HG03097 (cell line): ENCODE measurements at regions not wholly inside any gene's neighbourhood (a gene's known extent, or its start where the extent isn't known, plus 50 kb on each side); places are given as distances from the start of the nearest gene placed in this dataset.

Source experiments
- ATAC-seq: cut with Tn5 transposase; IDR thresholded peaks from one replicate; pipeline ENCODE4 v1.9.1; 2021; ENCODE audit not compliant: unreplicated experiment, low FRiP score

- ATAC-seq, result no peak
Measured at GRCh38 chr6:21457647-21458046, 135.9 kb upstream of the SOX4 start.

DNA sequence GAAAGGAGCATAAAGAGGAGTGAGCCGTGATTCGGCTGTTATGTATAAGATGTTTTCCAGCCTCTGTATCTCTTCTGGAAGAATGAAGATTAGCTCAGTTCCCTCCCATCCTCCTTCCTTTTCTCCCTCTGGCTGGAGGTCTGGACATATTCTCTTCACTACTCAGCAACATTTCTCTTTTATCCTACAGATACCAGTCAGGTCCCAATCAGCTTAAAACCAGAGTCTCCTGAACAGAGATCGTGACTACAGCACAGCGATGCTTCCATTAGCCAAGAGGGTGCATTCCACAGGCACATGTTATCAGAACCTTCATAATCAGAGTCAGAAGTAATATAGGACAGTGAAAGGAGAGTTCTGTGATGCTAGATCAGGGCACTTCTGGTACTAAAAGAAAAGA, 133.9 kb upstream of the SOX4 start:
- ATAC-seq, result no peak

GRCh38 chr6:21461844-21462518, 131.6 kb upstream of the SOX4 start:
- no peak for ATAC-seq

- ATAC-seq, result no peak
Measured at GRCh38 chr6:21462519-21462852, 131.1 kb upstream of the SOX4 start.

GRCh38 chr6:21467091-21467490, 126.5 kb upstream of the SOX4 start:
- no peak for ATAC-seq

DNA sequence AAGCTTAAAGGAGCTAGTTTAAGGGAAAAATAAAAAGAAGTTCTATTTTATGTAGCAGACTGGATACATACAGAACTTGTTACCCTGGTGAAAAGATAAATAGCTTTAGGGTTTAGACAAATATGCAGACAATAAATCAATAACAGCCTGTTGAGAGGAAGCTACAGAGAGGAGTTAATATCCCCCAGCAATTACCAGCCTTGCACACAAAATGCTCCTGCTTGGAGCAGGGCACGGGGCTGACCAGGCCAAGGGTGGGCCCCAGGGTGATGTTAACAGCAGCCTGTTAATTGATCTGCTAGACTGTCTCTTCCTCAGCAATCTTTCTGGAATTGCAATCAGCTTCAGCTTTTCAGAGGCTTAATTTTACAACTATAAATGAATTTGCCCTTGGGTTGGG, 125.1 kb upstream of the SOX4 start:
- ATAC-seq, result no peak

- ATAC-seq, result no peak
Measured at GRCh38 chr6:21469213-21469612, 124.3 kb upstream of the SOX4 start.

DNA sequence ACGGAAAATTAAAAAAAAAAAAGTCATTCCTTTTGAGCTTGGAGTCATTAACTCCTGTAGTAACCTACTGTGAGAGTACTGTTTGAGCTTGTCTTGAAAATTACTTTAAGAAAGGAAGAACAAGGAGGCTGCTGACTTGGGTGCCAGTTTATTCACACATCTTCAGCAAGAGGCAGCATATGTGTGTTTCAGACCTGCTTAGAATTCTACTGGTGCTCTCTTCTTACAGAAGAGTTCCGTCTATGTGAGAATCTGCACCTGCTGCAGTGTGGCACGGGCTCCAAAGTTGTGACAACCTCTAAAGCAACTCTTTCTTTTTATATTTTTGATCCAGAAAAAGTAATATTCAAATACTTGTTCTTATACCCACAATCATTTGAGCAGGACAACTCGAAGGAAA, 117.4 kb upstream of the SOX4 start:
- ATAC-seq, result no peak

- ATAC-seq, result no peak
Measured at GRCh38 chr6:21478411-21478810, 115.1 kb upstream of the SOX4 start.

- no peak for ATAC-seq
Measured at GRCh38 chr6:21478883-21479539, 114.5 kb upstream of the SOX4 start.

DNA sequence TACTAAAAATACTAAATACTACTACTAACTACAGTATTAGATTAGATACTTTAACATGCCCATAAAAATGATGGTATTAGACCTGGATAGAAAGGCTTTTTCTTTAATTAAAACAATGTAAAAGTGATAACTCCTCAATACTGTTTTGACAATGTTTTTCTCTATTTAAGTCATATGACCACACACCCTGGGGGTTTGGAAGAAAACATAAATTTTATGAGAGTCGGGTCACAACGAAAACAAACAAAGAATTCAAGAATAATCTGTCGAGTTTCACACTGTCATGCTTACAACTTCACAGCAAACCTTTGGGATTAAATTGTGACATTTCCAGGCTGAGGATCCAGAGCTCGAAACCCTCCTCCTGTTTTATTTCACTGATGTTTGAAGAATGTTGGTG, 107.4 kb upstream of the SOX4 start:
- ATAC-seq, result no peak

DNA sequence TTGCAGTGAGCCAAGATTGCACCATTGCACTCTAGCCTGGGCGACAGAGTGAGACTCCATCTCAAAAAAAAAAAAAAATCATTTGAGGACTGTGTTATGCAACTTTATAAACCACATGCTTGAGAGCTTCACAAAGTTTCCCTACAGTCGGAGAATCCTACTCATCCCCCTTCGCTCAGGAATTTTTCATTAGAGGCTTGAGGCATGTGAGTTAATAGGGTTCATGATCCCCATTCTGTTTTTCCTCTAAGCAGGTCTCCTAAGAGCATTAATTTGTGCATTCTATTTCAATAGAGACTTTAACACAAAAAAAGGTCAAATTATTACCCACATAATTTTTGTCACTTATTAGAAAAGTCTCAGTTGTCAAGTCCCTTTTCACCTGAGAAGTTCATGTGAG, 103.7 kb upstream of the SOX4 start:
- ATAC-seq, result no peak

DNA sequence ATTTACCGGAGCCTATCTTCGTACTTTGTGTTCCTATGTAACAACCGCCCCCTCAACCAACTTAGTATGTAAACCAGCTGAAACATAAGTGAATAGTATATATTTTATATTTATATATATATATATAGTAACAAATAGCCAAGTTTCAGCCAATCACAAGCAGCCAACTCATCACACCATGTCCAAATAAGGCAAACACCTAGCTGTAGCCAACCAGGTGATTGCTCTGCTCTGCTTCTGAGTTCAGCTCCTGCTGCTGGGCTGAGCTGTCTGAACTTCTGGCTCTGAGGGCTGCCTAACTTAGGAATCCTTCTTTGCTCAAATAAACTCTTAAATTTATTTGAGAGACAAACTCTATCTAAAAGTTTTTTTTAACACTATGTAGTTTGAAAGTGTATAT, 101.6 kb upstream of the SOX4 start:
- ATAC-seq, result no peak

DNA sequence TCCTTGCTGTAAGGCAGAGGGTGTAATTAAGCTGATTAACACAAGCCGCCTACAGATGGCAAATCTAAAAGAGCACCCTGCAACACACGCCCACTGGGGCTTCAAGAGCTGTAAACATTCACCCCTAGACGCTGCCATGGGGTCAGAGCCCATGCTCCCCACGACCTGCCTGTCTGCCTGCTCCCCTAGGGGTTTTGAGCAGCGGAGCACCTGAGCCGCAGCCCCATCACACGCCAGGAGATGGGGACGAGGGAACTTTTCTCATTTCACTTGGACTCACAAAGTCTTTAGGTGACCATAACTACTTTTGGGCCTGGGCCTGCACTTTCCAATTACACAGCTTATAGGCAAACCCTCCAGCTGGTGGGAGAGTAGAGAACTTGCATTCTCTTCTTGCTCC, 99.0 kb upstream of the SOX4 start:
- no peak for ATAC-seq

DNA sequence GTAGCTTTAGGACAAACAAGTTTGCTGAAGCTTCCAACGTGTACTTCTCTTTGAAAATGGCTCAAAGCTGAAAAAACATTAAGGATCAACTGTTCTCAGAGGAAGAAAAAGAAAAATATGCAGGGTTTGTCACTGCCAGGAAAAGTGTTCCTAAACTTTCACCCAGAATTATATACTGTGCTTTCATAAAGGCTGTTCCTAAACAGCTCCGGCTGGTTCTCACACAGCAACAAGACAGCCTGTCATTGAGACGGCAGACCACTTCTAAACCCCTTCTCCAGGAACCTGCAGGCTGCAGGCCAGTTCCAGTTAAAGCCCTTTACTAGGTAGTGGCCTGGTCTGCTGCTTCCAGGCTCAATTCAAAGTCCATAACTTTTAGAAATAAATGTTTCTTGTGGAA, 97.4 kb upstream of the SOX4 start:
- no peak for ATAC-seq

- ATAC-seq, result no peak
Measured at GRCh38 chr6:21496706-21497105, 96.8 kb upstream of the SOX4 start.

- no peak for ATAC-seq
Measured at GRCh38 chr6:21500314-21501020, 93.1 kb upstream of the SOX4 start.

DNA sequence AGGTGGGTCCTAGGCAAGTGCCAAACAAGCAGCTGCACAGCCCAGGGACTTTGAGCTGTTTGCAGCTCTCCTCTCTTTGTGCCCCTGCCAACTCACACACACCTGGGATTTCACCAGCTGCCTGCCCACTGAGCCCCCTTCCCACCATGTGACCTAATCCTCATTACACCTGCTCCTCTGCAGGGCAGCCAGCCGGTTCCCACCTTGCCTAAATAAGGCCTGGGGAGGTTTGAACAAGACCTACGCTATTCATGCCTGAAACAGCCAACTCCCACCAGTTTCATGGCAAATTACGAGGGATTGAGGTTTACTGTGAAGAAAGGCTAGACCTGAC, 92.6 kb upstream of the SOX4 start:
- ATAC-seq, result no peak

DNA sequence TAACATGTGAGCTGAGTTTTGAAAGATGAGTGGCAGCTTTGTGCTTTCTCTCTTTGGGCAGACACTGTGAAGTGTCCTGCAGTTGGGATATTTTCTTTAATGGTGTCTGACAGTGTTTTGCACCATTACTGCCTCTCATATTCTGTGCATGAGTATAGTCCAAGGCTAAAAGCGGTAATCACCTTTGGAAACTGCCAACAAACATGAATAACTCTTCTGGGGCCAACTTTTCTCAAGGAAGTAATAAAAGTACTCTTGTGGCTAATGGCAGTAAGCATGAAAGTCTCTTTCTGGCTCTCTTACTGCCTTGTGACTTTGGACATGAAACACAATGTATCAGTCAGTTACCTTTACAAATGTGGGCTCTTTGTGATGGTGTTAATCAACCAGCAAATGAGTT, 91.7 kb upstream of the SOX4 start:
- no peak for ATAC-seq

- no peak for ATAC-seq
Measured at GRCh38 chr6:21502682-21503081, 90.9 kb upstream of the SOX4 start.

DNA sequence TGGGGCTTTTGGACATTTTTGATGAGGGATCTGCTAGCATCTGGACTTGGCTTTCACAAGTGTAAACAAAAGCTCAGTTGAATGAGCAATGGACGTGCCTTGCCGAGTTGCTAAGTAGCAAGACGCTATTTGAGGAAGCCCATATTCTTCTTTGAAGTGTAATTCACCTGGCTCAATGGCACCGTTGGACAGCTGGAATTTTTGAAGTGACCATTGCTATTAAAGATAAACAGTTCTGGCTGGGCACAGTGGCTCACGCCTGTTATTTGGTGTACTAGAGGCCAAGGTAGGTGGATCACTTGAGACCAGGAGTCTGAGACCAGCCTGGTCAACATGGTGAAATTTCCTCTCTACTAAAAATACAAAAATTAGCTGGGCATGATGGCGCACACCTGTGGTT, 88.8 kb upstream of the SOX4 start:
- ATAC-seq, result no peak

DNA sequence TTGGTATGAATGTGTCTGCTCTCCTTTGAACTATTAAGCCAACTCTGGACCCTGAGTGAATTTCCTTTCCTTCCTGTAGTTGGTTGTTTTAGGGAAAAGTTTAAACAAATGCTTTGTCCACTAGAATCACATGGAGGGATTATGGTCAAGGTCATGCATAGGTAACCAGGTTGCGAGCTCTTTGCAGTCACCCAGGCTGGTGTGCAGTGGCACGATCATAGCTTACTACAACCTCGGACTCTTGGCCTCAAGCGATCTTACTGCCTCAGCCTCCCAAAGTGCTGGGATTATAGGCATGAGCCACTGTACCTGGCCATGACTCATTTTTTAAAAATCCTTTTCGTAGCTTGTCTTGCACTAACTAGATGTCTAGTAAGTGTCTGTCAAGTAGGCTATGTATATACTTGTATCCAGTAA, 88.0 kb upstream of the SOX4 start:
- no peak for ATAC-seq
